Mucosa of descending colon (tissue), 3 donors: ENCODE measurements at regions not wholly inside any gene's neighbourhood (a gene's known extent, or its start where the extent isn't known, plus 50 kb on each side); places are given as distances from the start of the nearest gene placed in this dataset.

Experiments used
- ATAC-seq: fragments of 200-7000 bp; cut with Tn5 transposase; one replicate; pipeline ENCODE4 v1.9.1; 2020; ENCODE audit warnings: mild to moderate bottlenecking, moderate library complexity
- DNase-seq, 3 donors: peaks; one replicate each; pipeline ENCODE4 v3.0.0-alpha.2; 2020
- H3K36me3 ChIP-seq: fragments of 200-600 bp; one replicate; pipeline ENCODE4 v1.8.0; 2021; ENCODE audit warnings: low read depth, mild to moderate bottlenecking
- H3K4me1 ChIP-seq: fragments of 200-600 bp; one replicate; pipeline ENCODE4 v1.8.0; 2021; ENCODE audit warnings: low read depth, mild to moderate bottlenecking
- H3K4me3 ChIP-seq: fragments of 200-600 bp; one replicate; pipeline ENCODE4 v1.8.0; 2021; ENCODE audit warnings: mild to moderate bottlenecking
- H3K9me3 ChIP-seq: fragments of 200-600 bp; one replicate; pipeline ENCODE4 v1.8.0; 2021; ENCODE audit warnings: mild to moderate bottlenecking
- CTCF ChIP-seq: fragments of 200-600 bp; IDR thresholded peaks from one replicate; pipeline ENCODE4 v1.8.0; 2022; ENCODE audit warnings: antibody characterized with exemption, mild to moderate bottlenecking
- intact Hi-C, 2 donors: fragments of 100-400 bp; cut with DNase I in 1 of 2; cut with micrococcal nuclease in 1 of 2; formaldehyde crosslinking; loops; one replicate each; pipeline versions ENCODE4 v1.11.0 to v1.11.1; 2022; cut with DNase I, micrococcal nuclease
- donor health status: DM: no; HTN: no; CAD: no; lungs with moderate emphysema.
- donor health status: DM: no; HTN: no; CAD: no.
- donor health status: DM: no; HTN: yes; CAD: no.

DNA sequence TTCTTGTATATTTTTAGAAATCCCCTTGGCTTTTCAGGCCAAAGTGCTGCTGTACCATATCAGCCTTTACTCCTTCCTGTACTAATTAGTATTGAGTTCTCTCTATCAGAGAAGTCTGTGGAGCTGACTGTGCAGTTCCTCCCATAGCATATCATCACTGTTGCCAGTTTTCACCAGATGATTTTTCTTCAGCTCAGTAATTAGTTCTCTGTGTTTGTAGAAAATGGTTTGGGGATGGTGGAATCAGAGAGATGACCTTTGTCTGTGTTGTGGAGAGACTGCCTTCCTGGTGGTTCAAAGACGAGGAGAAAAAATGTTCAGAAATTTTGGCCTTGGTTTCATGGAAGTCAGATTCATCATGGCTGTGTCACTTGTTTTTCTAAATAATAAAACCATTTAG, 227.5 kb upstream of the ACTBL2 start:
- no peak for ATAC-seq
- DNase-seq: no peak
- no peaks in the 10 kb centered on the region for H3K9me3 ChIP-seq
- H3K4me1 ChIP-seq: no peaks in the 10 kb centered on the region
- intact Hi-C loops: no loop called here
- TF ChIP-seq CTCF: no peak
- H3K36me3 ChIP-seq: no peaks in the 10 kb centered on the region
- no peak overlapping the region for H3K4me3 ChIP-seq

DNA sequence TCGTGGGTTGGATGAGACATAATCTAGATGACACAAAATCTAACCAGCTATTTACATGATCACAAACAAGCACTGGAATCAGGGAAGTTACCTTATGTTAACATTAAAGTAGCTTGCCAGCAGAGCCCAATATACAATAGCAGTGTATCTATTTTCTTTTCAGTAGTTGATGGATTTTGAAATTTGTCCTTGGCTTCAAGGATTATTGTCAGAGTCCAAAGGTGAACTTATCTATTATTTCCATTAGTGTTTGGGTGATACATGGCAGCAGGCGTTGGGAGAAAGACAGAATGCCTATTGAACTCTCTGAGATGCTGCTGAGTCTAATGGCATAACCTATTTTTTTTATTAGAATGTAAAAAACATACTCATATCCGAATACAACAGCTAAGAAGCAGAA, 223.2 kb upstream of the ACTBL2 start:
- Histone ChIP-seq H3K4me3 (no peak overlapping the region), H3K9me3 (no peaks in the 10 kb centered on the region), H3K36me3 (no peaks in the 10 kb centered on the region), H3K4me1 (no peaks in the 10 kb centered on the region)
- intact Hi-C loops: no loop called here
- DNase-seq: no peak
- ATAC-seq: no peak
- TF ChIP-seq CTCF: no peak

DNA sequence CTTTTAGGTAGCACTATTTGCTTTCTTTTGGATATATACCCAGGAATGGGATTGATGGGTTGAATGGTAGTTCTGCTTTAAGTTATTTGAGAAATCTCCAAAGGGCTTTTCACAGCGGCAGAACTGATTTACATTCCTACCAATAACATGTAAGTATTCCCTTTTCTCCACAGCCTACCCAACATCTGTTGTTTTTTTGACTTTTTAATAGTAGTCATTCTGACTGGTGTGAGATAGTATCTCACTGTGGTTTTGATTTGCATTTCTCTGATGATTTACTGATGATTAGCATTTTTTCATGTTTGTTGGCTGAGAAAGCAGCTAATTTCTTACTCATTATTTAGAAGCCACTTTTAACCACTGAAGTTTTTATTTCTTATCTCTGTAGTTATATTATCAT, 221.1 kb upstream of the ACTBL2 start:
- TF ChIP-seq CTCF: no peak
- DNase-seq (no peak), ATAC-seq (no peak)
- Histone ChIP-seq H3K36me3 (no peaks in the 10 kb centered on the region), H3K4me3 (no peak overlapping the region), H3K4me1 (no peaks in the 10 kb centered on the region), H3K9me3 (no peaks in the 10 kb centered on the region)
- intact Hi-C loops: no loop called here

DNA sequence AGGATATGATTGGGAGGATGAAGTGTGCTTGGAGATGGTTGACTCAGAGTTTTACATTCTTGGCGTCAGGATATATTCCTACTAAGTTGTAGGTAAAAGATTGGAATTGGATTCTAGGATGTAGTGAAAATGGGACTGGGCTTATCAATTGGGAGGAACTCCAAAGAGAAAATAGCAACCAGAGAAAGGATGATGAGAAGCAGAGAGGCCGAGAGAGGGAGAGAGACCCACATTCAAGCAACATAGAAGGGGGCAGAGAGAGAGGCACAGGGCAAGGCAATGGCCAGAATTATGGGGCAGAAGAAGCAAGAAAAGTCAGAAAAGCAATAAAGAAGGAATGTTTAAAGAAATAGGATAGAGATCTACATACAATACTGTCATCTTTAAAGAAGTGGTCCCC, 217.9 kb upstream of the ACTBL2 start:
- Histone ChIP-seq H3K36me3 (no peaks in the 10 kb centered on the region), H3K4me1 (no peaks in the 10 kb centered on the region), H3K9me3 (no peaks in the 10 kb centered on the region), H3K4me3 (no peak overlapping the region)
- ATAC-seq (no peak), DNase-seq (no peak)
- intact Hi-C loops: no loop called here
- no peak for TF ChIP-seq CTCF

DNA sequence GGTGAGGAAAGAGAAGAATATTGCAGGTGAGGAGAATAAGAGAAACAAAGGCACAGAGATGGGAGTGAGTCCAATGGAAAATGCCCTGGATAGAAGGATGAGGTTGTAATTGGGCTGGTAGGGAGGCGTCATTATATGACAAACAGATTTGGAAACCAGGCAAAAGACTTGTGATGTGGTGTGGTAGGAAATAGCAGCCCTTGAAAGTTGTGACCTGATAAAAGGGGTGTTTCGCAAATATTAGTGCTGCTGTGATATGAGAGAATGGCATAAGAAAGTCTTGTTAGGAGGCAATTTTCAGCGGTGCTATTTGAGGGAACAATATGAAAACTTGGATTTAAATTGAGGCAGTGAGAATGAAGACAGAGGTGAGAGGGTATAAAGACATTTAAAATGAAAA, 217.5 kb upstream of the ACTBL2 start:
- DNase-seq (no peak), ATAC-seq (no peak)
- no peak overlapping the region for H3K4me3 ChIP-seq
- H3K36me3 ChIP-seq: no peaks in the 10 kb centered on the region
- intact Hi-C loops: no loop called here
- TF ChIP-seq CTCF: no peak
- H3K9me3 ChIP-seq: no peaks in the 10 kb centered on the region
- H3K4me1 ChIP-seq: no peaks in the 10 kb centered on the region

DNA sequence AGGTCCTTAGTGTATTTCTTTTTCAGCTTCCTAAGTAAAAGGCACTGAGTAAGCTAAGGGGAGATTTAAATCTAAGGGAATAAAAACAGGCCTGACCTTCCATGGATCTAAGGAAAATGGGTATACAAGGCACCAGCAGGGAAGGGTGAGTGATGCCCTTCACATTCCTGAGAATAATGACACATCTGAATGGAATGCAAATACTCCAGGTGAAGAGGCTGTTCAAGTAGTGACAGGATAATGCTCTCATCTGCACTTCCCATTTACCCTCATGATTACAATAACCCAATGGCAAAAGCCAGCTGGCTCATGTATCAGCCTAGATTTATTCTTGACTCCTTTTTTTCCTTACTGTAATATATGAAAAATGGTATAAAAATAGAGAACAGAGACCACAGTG, 216.2 kb upstream of the ACTBL2 start:
- ATAC-seq (no peak), DNase-seq (no peak)
- intact Hi-C loops: no loop called here
- no peaks in the 10 kb centered on the region for H3K36me3 ChIP-seq
- no peak for TF ChIP-seq CTCF
- H3K9me3 ChIP-seq: no peaks in the 10 kb centered on the region
- no peaks in the 10 kb centered on the region for H3K4me1 ChIP-seq
- H3K4me3 ChIP-seq: no peak overlapping the region
